SIG-M5 (cell line): ENCODE measurements at regions not wholly inside any gene's neighbourhood (a gene's known extent, or its start where the extent isn't known, plus 50 kb on each side); places are given as distances from the start of the nearest gene placed in this dataset.

ENCODE experiments used
- DNase-seq: peaks from one replicate; lab custom pipeline; 2025; lab: John Stamatoyannopoulos, UW

DNA sequence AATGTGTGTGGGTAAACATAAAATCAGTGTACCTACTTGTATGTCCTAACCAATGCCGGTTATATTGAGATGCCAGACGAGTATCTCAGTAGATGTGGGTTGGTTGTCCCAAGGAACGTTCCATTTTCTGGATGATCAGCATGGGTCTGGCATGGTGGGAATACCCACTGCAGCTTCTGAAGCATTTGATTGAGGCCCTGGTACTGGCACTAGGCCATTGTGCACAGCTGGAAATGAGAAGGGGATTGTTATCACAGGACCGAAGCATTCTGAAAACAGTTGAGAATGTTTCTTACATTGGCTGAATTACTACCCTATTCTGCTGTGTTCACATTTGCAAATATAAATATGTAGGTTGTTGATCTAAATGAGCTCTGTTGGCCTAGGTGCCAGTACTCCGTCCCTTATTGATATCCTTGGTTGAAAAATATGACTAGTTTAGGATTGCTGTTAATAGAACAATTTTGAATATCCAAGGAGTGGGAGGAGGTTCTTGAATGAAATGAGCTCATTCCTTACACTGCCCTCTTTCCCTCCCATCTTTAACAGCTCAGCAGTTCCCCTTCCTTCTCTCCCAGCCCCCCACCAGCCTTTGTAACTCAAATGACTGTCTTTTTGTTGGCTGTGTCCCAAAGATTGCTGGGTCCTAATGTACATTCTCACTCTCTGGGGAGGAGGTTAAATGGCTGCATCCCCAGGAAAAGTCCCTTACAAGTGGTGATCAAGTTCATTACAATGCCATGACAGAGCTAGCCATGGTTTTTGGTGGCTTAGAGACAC is 293.3 kb upstream of the TPM1 start:
- no peak for DNase-seq

DNA sequence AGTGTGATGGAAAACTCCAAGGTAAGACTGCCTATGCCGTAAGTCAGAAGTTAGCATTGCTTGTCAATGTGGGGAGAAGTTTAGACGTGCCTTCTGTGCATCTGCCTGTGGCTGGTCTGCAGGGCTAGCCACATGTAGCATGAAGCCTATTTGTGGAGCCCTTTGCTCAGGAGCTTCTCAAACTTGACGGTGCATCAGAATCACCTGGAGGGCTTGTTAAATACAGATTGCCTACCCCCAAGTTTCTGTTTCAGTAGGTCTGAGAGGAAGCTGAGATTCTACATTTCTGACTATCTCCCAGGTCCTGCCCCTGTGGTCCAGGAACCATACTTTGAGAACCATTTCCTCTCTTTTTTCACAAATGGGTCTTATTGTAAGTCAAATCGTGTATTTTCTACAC is 292.1 kb upstream of the TPM1 start:
- DNase-seq, result no peak

DNA sequence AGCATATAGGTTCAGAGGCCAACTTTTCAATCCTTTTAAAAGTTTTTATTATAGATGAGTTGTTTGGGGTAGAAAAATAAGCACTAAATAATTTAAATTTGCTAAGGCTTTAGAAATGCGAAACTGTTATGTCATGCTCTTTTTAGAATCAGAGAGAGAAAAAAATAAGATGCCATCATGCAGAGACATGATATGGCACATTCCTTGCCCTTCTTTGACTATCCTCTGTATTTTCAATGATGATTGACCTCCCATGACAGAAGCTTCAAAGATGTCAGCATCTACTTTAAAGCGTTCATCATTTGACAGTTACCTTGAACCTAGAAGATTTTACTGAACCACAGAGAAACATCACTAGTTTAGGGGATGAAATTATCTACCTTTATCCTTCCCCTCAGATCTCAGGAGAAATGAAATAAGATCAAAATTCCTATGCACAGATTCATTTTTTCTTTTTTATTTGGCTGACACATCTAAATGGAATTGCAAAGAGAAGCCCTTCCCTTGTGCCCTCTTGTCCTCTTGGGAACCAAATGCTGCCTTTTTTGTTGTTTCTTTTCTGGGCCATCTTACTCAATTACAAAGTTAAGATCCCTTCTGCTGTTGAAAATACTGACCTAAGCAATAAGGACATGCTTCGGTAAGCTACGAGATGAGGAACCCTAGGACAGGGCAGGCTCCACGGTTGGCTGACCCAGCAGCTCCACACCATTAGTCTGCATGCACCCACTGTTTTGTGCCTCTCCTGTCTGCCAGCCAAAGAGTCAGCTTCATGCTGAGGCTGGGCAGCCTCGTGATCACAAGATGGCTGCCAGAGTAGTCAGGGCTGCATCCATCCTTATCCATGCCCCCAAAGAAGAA is 289.7 kb upstream of the TPM1 start:
- no peak for DNase-seq

DNA sequence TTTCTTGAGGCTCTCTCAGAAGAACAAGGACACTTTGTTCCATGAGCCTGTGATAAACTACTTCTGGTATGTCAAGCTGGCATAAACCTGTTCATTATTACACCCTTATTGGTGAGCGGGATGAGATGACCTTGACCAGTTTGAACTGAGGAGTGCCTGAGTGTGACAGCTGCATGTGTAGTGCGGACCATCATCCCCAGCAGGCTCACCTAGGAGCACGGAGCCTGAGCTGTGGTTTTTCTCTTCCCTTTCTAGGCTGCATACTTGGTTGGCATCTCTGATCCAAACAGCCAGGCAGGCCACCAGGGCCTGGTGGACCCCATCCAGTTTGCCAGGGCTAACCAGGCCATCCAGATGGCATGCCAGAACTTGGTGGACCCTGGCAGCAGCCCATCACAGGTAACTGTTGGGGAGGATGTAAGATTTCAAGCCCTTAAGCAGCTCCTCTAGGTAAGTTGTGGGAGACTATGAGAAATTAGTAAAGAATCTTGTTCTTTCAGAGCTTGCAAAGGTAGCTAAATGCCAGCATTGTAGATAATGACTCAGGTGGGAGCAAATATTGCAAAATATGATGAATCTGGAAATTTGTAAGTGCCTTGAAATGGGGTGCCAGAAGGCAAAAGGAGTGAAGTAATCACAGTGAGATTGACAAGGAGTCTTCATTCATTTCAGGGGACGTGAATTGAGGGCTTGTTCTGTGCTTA is 288.9 kb upstream of the TPM1 start:
- DNase-seq, result no peak

DNA sequence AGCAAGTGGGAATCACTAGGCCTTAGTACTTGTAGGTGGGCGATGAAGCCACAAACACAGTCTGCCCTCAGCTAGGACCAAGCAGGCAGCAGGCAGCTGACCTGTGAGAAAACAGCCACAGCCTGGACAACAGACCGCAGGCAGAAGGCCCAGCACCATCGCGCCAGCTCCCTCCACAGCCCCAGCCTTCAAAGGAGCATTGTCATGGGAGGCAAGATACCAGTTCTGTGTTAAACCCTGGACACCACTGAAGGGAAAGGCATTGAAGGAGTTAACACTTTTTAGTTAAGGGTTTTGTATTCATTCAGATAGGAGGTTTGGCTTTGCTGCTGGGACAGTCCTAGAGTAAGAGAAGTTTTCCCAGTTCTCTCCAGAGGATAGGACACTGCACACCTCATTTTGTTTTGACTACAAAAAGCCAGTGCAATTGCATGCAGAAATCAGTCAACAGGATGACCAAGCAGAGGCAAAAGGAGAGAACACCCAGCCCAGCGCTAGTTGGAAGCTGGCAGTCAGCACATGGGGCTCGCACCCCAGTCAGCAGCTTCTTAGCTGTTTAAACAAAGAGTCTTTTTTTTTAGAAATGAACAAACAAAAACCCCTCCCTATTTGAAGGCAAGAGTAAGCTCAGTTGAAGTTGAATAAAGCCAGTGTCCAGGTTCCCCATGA is 286.1 kb upstream of the TPM1 start:
- DNase-seq, result no peak

DNA sequence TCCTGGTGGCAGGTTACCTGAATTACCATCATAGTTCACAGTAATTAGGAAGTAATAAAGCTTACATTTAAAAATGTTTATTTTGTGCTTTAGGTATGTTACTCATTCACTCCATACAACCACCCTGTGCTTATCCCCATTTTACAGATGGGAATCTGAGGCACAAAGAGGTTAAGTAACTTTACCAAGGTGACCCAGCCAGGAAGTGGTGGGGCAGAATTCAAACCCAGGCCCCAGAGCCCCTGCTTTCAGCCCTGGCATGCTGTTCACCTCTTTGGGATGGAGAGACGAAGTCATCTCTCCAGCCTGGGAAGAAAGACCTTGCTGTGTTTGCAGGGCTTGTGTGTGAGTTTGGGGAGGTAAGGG is 285.6 kb upstream of the TPM1 start:
- DNase-seq, result no peak

DNA sequence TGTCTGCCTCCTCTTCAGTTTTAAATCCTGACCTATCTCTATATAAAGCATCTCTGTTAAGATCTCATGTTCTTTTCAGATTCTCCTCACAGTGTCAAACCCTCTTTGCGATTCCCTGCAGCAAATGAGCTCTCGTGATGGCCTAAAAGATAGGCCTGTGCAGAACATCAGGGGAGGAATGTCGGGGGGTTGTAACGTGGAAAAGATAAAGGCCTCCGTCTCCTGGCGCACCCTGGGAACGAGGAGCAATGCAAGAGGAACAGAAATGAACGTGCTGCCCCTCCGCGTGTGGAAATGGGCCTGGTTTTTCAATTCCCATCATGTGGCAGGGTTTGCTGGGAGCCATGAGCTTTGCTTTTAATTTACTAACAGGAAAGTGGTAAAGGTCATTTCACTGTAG is 285.0 kb upstream of the TPM1 start:
- no peak for DNase-seq

DNA sequence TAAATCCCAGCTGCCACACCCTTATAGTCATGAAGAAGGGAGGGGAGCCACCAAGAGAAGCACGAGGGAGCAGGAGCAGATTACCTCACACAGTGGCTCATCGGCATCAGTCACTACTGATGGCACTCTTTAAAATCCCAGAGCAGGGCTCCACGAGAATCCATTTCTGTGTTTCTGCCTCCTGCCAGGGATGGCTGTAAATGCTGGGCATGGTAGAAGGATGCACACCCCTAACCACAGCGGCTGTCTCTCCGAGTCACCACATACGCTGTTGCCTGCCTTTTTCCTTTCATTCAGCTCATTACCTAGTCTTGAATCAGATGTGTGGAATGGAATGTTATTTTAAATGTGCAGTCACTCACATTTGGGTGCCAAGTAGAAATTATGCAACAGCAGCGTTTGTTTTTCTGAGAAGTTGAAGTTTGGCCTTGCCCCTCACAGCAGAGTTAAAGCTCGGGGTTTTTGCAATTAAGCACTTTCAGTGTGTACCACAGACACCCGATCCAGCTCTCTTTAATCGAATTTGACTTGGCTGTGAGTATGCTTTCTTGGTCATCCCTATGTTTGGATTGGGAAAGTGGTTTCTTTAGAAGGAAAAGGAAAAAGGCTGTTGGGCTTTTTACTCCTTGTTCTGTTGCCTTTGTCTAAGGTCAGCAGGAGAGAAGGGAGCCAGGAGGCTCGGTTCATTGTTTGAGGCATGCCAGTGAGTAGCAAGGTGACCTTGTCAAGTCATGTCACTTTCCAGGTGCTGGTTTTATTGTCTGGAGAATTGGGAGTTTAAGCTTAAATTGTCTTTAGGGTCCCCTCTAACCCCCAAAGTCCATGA is 284.2 kb upstream of the TPM1 start:
- DNase-seq, result no peak

DNA sequence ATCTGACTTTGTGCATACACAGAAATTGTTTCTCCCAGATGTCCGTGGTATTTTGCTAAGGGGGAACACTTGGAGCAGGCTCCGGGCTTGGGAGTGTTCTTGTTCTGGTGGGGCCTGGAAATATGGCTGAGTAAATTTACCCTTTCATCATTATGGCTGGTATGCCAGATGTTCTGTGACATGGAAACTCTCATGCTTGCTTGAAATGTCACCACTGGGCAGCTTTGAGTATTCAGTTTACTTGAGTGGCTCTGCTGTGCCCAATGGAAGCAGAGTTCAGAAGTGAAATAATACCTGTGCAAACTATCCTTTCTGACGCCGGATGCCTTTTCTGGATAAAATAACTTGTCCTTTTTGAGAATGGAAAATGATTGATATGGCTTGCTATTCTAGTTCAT is 283.6 kb upstream of the TPM1 start:
- no peak for DNase-seq

DNA sequence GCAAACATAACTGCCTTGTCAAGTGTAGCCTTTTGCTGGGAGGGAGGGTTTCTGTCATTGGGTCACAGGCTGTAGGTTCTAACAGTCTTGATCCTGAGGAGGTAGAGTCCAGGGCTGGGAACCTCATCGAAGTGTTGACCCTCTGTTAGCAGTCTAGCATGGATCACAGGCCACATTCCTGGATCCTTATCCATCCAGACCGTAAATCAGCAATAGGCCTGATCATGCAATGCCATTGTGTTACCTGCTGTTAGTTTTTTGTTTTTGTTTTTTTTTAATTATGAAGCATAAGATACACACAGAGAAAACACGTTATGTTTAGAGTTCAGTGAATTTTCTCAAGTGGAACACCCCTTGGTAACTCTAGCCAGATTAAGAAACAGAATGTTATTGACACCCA is 282.0 kb upstream of the TPM1 start:
- no peak for DNase-seq

DNA sequence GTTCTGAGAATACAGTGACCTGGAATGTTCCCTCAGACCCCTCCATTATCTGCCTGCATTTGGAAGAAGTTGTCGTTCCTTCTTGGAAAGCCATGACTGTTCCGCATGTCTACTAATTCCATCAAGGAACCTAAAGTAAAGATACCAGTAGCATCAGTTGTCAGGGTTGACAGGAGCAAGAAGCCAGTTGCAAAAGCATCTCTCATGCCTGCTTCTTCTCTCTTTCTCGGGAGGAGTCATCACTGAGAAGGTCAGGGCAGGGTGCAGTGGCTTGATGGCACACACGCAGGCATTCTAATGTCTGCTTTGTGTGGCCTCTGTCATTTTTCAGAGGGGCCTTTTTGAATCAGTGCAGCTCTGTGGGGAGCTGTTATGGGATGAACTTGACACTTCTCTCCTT is 276.6 kb upstream of the TPM1 start:
- no peak for DNase-seq

DNA sequence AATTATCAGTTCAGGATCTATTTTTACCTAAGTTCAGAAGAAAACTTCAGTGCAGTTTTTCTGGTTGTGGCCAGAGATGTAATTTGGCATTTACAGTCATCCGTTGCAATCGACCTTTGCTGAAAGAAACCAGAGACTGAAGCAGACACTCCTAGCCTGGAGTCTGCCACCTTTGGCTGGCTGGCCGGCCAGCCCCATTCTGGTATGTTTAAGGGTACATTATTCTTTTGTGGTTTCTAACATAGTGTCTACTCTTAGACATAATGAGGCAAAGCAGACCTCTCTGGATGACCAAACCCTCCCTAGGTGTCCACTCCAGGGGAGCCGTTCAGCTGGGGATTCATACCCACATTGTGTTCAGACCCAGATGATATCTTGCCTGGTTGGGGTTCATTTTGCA is 275.9 kb upstream of the TPM1 start:
- no peak for DNase-seq

DNA sequence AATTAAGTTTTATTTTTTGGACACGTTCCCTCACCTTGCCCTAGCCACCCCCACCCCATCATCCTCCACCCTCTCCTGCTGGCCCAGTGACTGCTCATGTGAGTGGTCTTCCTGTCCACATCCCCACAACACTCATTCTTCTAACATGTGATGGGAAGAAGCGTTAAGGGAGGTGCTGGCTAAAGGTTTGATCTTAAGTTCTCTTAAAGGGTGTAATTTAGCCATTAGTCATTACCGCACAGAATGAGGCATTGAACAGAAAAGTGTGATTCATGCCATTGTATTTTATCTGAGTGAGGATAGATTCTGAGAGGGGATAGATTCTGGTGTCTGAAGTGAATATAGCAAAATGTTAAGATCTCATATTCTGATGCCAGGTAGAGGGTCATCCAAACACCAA is 272.9 kb upstream of the TPM1 start:
- DNase-seq, result no peak

DNA sequence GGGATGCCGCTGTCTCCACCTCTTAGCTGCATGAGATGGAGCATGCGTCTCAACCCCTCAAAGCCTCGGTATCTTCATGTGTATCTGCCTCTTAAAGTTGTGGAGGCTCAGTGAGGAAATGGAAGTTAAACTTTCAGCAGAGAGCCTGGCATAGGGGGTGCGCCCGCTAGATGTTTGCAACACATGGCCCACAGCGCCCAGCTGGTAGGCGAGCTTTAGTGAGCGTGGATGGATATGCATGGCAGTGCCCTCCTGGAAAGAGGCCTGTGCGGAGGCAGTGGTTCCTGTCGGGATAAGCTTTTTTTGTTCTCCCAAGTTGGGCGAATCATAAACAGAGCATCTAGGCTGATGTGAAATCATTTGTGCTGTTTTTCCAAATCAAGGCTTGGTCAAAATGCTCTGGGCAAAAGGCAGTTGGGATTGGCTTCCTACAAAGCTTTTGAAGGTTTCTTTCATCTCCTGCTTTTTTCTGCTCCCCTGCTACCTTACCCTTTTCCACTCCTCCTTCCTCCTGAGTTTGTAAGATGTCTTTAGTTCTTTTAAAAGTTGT is 272.4 kb upstream of the TPM1 start:
- no peak for DNase-seq

DNA sequence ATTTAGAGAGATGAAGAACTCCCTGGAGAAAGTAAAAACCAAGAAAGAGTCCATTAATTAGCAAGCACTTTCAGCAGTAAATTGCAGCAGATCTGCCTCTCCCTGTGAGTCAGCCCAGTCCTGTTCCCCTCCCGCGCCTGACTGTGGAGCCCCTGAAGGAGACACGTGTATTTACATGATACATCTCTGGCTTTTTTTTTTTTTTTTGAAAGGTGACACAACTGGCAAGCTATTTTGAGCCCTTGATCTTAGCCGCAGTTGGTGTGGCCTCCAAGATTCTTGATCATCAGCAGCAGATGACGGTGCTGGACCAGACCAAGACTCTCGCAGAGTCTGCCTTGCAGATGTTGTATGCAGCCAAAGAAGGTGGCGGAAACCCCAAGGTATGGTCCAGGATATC is 271.8 kb upstream of the TPM1 start:
- DNase-seq, result no peak

DNA sequence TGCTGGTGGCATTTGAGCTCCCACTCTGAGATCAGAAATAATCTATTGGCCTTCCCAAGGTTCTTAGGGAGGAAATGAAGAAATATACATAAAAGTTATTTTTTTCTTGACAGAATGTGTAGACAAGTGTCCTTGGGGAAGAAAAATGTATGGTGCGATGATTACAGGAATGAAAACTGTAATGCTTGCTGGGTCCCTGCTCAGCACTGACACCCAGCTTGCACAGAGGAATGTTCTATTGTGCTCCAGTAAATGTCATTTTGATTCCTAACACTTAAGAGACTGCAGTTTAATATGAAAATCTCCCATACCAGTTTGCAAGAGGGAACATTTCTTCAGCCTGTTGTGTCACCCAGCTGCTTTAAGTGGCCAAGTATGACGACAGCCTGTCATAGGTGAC is 271.3 kb upstream of the TPM1 start:
- no peak for DNase-seq

DNA sequence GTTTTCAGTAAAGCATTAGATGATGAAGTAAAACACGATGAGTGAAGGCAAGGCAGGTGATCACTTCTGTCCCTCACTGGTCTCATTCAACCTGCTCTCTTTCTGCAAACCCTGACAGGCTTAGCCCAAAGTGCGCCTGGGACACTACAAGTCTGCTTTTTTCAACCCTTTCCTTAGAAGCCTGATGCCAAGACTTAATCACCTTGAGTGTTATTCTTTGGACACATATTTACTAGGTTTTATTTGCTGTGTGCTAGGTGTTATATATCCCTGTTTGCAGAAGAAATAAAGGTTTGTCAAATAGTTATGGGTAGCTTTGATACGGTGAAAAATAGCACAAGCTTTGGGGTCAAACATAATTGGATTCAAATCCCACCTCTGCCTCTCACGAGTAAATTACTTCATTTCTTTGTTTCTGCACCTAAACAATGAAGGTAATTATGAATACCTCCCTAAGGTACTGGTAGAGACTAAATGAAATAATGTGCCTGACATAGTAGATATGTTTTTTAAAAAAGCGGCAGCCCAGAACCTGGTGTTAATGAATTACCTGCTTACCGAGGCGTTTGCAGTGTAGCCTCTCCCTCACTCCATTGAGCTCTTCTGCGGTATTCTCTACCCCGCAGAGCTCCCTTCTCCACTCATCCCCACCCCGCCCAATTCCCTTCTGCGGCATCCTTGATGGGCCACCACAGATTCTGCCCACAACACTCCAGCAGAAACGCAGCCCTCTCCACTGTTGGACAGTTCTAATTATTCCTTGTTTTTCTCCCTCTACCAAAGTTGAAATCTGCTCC is 269.0 kb upstream of the TPM1 start:
- no peak for DNase-seq

DNA sequence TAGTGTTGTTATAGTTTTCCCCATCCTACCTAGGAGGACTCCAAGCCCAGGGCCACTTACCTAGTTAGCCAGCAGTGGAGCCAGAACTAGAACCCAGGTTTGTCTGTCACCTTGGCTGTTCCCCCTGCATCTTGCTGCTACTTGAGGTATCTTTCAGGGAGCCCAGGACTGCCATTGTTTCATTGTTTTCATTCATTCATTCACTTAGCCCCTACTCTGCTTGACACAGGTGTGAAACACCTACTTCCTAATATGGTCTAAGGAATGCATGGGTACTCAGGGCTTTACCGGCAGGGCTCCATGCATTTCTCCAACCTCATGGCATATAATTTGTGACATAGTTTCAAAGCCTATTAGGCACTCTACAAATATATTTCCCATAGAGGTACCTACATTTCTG is 266.6 kb upstream of the TPM1 start:
- DNase-seq, result no peak

DNA sequence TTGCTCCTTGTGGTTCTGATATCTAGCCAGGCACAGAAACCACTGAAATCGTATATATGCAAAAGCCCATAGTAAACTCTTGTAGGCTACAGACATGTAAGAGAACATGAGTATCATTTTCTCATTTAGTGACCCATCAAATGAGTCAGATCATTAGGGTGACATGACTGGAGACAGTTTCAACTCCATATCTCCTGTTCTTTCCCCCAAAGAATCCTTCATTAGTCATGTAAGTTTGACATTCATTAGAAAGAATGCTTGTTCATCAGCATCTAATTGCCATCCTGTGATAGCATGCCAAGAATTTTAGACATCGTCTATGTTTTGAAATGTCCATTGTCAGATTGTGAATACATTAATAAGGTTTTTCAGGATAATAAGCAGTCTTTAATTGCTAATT is 264.9 kb upstream of the TPM1 start:
- DNase-seq, result no peak

DNA sequence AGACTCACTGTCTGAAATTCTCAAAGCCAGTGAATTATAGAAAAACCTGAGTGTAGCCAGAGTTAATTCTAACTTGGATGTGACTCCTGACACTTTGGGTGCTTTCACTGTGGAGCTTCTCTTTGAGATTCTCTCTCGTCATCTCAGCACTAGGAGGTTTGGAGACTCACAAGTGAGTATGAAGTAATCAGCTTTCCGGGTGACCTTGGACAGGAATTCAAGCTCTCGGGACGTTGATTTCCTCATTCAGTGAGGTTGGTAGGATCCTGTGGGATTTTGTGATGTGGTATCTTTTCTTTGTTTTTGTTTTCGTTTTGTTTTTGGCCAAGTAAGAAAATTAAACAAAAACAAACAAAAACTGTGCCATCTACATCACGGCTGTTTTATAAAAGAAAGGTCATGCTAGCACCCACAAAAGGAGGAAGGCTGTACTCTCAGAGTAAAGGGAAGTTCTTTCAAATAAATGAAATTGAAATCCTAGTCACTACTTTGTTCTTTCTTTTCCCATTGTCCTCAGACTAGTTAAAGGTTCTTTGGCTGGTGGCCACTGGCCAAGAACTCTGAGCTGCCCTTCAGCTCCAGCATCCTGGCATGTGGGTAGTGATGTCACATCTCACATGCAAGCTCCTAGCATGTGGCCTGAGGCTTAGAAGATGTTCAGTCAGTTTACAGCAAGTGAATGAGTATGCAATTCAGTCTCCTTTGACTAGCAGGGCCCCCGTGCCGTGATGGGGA is 263.3 kb upstream of the TPM1 start:
- no peak for DNase-seq
